ENCODE measurements at regions not wholly inside any gene's neighbourhood (a gene's known extent, or its start where the extent isn't known, plus 50 kb on each side); places are given as distances from the start of the nearest gene placed in this dataset.

DNA sequence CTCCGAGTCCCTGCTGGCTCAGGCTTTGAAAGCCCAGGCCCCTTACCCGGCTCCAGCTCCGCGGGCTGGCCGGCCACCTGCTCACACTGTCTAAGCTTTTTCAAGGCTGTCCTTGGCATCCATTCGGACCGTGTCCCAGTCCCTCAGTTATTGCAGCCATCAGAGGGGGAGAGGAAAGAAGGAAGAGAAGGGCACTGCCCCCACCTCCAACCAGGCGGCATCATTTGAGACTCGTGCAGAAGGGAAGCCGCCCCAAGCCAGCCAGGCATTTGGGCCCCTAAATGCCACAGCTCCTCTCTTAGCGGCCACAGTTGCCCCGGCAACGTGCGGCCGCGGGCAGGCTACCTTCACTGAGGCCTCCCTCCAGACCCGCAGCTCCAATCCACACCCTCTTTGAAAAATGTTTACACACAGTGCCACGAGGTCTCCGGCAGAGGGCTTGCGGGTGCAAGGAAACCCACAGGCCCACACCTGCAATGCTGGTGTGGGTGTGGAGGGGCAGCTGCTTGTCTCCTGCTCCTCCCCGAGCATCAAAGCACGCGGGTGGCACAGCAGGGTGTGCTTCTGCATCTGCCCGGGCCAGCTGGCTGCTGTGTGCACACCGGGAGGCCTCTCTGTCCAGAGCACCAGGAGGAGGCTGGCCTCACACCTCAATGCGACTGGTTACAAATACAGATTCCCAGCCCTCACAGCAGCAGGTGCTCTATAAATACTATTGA, 124.4 kb downstream of the CTTN start:
- peak; percentile 69 to 90 for DNase-seq

DNA sequence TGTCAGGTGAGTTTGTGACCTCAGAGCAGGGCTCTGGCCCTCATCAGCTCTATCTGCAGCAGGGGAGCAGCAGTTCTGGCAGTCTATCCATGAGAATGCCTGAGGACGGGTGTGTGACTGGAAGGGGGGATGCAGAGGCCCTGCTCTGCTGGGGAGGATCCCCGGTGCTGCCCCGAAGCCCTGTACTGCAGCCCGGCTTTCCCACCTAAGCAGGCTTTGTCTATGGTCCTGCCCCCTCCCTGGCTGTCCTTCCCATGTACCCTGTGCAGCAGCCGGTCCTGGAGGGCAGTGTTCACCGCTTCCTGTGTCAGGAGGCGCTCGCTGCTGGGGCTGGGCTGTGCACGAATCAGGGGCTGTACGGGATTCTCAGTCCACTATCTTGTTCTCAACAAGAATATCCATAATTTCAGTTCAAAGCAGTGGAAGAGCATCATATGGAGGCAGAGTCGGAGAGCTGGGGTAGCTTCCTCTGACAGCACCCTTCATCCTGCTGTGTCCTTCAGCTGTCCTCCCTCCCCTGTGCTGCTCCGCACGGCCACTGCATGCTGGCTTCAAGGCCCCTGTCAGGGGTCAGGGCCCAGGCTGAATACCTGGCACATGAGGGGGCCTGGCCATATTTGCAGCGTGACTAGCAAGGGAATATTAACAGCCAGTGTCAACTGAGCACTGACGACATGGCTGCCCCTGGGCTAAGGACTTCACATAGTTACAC, 125.2 kb downstream of the CTTN start:
- no peak for DNase-seq

- no peak for DNase-seq
Observed at GRCh38 chr11:70524096-70524922, 126.0 kb downstream of the CTTN start.

DNA sequence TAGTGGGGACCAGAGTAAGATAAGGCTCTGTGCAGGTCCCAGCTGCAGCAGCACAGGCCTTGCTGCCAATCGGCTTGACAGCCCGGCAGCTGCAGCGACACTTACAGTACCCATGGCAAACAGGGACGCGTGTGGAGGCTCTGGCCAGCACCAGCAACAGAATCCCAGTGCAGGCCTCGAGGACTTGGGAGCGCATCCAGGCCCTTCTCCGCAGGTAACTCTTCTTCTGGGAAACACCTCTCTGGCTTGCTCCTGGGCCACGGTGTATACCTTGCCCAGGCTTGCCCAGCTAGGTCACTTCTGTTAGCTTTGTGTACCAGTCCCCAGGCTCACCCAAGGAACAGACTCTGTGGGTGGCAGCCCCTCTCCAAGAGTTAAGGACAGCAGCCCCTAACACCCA, 126.7 kb downstream of the CTTN start:
- no peak for DNase-seq

DNA sequence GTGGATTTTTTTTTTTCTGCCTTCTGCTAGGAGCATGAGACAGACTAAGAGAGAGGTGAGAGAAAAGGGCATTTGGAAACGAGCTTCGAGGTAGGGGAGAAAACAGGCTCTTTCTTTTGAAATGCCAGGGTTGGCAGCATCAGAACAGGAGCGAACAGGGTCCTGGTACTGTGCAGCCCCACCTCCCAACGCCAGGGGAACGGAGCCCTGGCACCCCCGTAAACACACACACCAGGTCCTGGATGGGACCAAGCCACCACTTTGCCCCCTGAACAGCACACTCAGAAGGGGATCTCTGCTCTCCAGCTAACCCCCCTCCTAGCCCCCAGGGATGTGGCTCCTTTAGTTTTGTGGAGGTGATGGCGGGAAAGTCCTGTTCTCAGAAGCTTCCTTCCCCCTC, 127.1 kb downstream of the CTTN start:
- no peak for DNase-seq

GRCh38 chr11:70526116-70527045, 128.1 kb downstream of the CTTN start:
- DNase-seq = no peak

DNA sequence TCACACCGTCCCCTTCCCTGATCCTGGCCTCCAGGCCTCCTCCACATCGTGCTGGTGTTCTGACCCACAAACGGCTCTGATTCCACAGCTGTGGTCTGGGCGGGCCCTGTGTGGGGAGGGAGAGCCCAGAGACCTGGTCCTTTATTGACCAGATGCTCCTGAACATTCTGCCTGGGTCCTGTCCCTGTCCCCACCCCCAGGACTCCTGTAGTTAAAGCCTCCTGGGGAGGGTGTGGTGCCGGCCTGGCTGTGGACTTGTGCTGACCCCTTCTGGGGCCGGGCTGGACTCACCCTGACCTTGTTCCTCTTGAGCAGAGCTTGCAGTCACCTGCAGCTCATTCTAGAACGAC, 128.7 kb downstream of the CTTN start:
- no peak for DNase-seq

GRCh38 chr11:70527429-70528045, 129.2 kb downstream of the CTTN start:
- DNase-seq = no peak

DNA sequence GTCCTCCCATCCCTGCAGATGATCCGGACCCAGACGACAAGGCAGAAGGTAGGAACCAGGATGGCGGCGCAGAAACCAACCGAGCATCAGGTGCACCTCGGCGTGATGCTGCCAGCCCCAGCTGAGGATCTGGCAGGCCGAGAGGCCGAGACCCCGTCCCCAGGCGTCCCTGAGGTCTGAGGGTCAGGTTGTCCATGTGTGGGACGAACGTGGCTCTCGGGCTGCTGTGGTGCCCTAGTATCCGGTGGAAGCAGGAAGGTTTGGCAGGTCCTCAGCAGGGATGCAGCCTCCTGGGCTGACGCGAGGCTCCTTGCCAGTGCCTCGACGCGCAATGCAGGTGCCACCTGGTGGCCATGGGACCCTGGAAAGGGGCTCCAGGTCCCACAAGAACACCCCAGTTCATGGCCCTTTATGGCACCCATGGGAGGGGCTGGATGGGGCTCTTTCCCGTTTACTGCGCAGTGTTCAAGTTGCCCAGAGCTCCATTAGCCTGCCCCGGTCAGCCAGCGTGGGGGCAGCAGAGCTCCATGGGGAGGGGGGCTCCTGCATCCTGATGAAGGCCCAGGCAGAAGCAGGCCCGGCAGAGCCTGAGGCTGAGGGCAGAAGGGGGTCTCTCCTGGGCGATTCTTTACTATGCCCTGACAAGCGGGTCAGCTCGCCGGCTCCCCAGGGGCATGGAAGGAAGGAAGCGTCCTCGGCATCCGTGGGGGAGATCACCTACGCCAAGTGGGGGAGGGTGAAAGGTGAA, 129.9 kb downstream of the CTTN start:
- DNase-seq = no peak

GRCh38 chr11:70528794-70529580, 130.7 kb downstream of the CTTN start:
- no peak for DNase-seq

GRCh38 chr11:70530010-70530409, 131.7 kb downstream of the CTTN start:
- DNase-seq = no peak

GRCh38 chr11:70530629-70531185, 132.4 kb downstream of the CTTN start:
- no peak for DNase-seq

GRCh38 chr11:70531281-70532065, 133.1 kb downstream of the CTTN start:
- no peak for DNase-seq

- no peak for DNase-seq
Observed at GRCh38 chr11:70532066-70532440, 133.7 kb downstream of the CTTN start.

GRCh38 chr11:70532731-70533130, 134.4 kb downstream of the CTTN start:
- no peak for DNase-seq

DNA sequence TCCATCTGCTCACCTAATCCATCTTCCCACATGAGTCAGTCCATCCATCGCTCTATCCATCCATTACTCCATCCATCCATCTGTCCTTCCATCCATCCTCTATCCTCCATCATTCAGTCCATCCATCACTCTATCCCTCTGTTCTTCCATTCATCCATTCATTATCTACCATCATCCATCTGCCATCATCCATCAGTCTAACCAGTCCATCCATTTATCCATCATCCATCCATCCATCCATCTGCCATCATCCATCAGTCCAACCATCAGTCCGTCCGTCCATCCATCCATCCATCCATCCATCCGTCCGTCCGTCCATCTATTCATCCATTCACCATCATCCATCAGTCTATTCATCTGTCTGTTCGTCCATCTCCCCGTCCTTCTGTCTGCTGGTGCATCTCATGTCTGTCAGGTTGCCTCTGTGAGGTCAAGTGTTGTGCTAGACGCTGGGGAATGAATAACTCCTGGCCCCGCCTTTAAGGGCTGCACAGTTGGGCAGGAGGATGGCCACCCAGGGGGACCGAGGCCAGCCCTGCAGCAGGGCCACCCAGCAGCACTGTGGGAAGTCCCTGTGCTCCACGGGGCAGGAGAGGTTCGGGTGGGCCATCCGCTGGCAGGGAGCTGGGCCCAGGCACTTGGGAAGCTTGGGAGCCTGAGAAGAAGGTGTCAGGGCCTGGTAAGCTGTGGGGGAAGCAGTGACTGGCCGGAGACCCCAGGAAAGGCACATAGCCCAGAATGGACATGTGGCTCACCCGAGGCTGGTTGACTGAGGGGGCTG, 137.1 kb downstream of the CTTN start:
- no peak for DNase-seq

DNA sequence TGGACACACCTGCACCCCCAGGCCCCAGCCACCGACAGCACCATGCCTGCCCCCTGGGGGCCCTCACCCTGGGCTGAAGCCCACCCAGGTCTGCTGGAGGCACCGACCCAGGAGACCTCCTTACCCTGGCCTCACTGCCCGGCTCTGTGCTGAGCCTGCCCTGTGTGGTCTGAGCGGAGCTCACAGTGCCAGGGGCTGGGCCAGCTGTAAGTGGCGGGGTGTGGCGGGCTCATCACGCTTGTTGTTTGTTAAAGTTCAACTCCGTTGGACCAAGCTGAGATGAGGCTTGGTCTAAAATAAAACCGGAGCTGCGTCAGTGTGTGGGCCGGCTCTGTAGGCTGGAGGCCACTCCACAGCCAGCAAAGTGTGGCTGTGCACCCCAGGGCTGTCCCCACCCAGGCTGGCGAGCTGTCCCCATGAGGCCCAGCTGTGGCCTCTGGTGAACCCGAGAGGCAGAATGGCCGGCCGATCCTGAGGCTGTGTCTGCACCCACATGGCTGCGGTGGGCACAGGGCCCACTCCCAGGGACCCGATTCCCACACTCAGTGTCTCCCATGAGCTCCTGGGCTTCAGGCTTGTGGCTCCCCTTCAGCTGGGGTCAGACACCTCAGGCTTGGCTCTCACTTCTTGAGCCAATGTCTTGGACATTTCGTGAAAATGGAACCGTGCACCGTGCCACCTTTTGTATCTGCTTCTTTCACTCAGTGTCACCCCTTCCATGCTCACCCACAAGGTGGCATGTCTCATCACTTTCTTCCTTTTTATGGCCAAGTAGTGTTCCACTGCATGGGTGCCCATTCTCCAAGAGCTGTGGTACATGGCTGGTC, 137.9 kb downstream of the CTTN start:
- DNase-seq = no peak
